Activated naive CD4-positive, alpha-beta T cell treated with Interleukin-2 at 50 U/mL for 16 hours (primary cell): ENCODE measurements at regions not wholly inside any gene's neighbourhood (a gene's known extent, or its start where the extent isn't known, plus 50 kb on each side); places are given as distances from the start of the nearest gene placed in this dataset.

Experiments used
- DNase-seq: peaks from one replicate; pipeline ENCODE4 v3.0.0-alpha.2; 2020

DNA sequence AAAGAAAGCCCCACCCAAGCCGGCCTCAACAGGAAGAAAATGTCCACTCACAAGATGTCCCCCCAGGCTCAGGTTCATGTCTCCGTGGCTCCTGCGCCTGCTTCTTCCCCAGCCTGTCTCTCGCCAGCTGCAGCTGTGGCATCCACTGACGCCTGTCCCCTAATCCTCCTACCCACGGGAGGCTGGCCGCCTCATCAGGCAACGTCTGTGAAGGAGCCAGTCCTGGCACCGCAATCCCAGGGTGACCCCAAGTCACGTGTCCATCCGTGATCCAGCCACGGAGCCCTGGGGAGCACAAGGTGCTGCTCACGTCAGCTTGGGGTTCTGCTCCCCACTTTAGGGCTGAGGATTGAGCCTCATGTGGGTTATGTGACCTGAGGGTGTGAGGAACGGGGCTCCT lies 640.3 kb downstream of the CDH26 start:
- DNase-seq = no peak

DNA sequence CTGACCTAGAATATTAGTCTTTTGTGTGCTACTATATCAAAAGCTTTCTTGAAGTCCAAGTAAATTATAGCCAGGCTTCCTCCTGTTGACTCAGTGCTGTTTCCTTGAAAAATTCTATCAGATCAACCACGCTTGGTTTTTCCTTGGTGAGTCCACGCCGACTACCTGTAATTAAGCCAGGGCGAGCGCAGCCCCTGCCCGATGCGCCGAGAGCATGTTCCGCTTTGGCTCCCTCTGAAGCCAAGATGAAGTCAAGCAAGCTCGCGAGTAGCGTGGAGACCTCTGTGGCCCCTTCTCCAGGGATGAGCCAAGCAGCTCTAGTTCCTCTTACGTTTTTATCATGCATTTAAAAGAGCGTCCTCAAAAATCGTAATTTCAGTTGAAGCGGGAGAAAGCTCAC lies 641.2 kb downstream of the CDH26 start:
- DNase-seq = no peak

DNA sequence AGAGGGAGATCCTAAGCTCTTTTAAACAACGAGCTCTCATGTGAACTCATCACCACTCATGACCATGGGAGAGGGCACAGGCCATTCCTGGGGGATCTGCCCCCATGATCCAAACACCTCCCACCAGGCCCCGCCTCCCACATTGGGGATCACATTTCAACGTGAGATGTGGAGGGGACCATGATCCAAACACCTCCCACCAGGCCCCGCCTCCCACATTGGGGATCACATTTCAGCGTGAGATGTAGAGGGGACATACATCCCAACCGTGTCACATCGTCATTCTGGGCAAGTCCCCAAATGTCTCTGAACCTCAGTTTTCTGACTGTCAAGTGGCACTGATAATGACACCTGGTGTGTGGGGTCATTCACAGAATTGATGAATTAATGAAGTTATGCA lies 641.8 kb downstream of the CDH26 start:
- DNase-seq = no peak

DNA sequence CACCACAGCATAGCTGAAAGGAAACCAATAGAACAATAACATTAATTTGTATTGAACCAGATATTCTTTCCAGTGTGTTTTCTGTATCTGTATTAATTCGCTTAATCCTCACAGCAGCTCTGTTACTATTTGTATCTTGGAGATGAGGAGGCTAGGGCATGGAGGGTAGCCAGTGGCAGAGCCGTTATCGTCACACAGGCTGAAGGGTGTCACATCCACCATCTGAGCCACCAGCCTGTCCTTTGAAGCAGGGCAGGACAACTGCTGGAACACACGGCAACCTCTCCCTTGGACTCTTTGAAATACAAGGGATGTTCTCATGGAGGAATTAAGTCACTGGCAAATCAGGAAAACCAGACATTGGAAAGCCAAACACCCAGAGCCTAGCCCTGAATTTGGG lies 628.0 kb upstream of the CDH4 start:
- DNase-seq = no peak

DNA sequence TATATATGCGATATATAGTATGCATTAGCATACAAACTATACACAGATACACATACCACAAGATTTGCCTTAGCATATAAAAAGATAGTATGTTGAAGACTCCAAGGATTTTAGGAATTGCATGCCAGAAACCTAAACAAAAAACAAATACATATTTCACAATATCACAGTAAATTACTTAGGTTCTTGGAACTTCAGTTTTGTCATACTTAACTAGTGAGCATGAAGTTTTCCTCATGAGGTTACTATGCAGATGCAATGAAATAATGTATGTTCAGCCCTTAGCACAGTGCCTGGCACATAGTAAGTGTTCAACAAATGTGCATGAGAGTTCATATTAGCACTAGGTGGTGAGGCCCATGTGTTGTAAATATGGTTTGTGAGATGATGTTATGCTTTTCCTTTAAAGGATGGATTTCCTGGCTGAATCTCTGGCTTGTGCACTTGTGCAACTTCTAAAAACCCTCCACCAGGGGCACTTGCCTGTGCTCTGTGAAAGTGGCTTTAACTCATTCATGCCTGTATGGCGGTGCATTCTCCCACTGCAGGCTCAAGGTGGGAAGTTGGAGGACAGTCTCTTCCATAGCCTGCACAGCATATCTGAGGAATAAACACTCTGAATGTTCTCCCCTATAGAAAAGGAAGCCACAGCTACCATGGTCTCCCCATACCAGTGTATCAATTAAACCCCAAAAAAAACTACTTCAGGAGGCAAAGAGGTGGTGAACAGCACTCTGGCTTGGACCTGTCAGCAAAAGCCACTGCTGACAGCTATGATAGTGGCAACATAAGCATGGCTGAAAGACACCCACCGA lies 624.1 kb upstream of the CDH4 start:
- DNase-seq = no peak

DNA sequence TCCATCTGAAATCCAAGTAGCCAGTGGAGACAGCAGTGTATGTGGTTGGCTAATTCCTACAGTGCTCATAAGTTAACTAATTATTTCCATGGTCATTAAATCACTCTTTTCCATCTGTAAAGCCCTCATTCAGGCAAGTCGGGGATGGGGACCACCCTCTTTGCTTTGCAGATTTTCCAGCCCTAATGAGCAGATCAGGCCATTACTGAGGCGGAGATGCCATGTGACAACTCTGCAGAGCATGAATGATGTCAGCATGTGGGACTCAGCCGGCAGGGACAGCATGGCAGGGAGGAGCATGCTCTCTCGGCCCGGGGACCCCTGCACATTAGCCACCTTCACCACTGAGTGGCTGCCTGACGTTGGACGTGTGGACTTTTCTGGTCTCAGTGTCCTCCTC lies 623.3 kb upstream of the CDH4 start:
- DNase-seq = no peak

DNA sequence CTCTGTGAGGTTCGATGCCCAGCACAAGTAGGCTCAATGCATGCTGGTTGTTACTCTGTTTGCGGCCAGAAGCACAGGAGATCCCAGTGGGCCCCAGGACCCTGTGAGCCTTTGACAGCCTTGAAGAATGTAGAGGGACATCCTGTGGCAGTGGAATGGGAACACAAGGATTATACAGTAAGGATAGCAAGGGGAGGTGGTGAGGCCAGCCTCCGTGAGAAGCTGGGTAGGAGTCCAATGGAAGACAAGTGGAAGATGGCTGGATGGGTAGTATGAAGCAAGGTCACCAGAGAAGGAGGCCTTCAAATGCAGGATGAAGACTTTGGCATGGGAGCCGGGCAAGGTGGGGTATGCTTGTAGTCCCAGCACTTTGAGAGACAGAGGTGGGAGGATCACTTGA lies 622.9 kb upstream of the CDH4 start:
- no peak for DNase-seq

DNA sequence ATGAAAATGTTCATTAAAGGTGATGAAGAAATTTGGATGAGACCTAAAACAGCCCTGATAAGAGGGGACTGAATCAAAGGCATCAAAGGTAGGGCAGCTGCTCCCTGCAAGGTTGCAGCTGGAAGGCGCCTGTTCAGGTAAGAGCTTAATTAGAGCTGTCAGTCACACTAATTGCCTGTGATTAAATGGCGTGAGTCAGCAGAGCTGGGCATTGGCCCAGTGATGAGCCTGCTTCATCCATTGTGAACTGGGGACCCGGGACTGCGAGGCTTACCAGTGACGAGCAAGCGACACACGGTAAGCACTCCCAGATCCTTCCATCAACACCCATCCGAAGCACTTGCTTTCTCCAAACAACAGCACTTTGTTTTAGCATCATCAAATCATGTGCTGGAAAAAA lies 621.5 kb upstream of the CDH4 start:
- DNase-seq = no peak

DNA sequence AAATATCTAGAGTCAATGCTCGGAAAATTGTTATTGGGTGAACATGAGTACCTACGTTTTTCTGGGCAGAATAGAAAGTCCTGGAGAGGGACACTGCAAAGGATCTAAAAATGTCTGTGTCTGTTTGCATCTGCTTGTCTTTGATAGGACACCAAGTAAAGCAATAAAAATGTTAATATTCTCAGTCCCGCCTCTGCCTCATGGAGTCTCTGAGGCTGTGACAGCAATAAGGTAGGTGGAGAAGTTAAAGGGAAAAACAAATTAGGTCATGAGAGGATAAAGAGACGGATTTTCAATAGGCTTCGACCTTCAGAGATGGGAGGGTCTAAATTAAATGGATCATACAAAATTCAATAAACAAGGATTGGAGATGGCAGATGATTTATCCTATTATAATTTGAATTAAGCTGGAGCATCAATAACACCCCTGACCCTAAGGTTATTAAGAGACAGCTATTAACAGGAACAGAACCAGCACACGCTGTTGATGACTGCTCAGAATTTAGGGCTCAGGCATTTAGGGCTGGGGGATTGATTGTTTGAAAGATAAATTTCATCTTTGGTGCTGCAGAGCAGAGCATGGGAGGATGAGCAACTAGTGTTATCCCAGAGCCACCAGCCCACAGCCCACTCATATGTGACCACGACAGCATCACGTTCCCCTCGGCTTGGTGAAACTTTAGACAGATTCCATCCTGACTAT lies 620.3 kb upstream of the CDH4 start:
- DNase-seq = no peak

DNA sequence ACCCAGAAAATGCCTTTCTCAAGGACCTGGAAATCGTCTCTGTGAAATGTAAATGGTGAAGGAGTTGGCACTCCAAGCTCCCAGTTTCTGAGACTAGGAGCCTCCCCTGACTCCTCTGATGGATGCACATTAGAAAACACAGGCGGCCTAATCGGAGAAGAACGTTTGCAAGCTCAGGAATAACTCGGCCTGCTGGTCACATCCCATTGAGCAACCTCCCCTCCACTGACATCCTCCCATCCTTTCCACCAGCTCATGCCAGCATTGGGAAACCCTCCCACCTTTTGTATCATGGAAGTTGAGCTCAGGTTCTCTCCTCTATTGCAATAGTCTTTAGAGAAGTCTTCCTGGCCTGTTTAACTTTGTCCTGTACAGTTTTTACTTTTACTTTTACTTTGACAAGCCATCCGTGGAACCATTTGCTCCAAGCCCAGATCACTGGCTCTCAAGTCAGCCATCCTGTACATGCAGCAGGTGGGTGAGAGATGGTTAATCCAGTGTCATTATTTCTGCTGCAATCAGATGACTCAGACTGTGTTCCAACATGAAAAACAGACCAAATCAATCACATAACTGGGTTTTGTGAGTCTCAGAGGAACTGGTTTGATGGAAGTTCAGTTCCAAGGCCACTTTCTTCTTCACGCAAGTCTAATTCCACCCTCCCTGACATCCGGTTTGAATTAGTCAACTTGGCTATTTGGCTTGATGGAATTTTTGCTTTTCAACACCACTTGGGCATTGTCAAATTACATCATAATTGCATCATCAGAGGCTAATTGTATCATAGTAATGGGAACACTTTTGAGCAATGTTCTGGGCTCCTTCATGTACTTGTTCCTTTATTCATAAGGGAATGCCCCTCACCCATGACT lies 619.4 kb upstream of the CDH4 start:
- DNase-seq = no peak

DNA sequence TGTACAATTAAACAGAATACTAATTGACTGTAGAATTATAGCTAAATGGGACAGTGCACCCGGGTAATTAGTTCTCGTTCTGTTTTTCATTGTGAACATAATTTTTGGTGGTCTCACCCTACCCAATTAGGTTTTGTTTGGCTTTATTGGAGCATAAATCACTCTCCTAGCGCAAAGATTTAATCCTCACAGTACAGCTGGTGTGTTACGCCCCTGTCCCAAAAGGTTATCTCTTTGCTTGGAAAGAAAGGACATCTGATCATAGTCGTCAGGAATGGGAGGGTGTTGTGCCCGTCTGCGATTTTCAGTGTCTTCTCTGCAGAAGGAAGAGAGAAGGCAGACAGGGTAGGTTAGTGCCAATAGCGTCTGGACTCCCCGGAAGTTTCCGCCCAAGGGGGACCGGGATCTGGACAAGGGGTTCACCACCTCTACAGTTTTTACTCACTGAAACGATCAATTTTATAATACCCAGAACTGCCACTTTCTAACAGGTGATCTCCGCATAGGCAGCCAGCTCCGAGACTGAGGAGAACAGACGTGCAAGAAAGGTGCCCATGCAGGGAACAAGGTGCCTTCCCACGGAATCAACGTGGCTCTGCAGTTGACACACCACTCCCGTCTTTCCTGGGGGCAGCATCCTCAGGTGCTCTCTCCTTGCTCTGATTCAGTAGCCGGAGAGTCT lies 617.4 kb upstream of the CDH4 start:
- no peak for DNase-seq

DNA sequence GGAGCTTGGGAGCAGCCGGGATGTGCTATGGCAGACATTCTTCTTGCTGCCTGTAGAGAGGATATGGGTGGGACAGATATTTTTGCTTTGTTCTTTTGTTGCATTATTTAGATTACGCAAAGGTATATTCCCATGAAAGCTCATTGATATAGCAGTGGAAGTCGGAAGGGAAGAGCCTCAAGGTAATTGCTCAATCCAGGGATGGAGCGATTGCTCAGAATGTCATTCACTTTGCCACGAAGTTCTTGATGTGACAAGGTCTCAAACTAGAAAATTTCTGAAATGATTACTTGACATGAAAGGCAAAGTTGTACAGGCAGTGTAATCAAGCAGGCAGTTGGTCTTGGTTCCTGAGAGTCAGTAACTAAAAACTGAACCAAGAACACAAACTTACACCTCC lies 615.6 kb upstream of the CDH4 start:
- DNase-seq = no peak

DNA sequence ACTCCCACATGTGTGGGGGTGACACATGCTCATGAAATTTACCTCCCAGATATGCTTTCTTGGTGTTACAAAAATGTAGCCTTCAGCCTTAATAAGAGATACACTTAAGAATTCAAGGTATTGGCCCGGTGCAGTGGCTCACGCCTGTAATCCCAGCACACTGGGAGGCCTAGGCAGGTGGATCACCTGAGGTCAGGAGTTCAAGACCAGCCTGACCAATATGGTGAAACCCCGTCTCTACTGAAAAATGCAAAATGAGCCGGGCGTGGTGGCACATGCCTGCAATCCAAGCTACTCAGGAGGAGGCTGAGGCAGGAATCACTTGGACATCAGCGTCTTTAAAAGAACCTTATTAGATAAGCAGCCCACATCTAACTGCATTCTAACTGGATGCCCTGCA lies 614.3 kb upstream of the CDH4 start:
- no peak for DNase-seq

DNA sequence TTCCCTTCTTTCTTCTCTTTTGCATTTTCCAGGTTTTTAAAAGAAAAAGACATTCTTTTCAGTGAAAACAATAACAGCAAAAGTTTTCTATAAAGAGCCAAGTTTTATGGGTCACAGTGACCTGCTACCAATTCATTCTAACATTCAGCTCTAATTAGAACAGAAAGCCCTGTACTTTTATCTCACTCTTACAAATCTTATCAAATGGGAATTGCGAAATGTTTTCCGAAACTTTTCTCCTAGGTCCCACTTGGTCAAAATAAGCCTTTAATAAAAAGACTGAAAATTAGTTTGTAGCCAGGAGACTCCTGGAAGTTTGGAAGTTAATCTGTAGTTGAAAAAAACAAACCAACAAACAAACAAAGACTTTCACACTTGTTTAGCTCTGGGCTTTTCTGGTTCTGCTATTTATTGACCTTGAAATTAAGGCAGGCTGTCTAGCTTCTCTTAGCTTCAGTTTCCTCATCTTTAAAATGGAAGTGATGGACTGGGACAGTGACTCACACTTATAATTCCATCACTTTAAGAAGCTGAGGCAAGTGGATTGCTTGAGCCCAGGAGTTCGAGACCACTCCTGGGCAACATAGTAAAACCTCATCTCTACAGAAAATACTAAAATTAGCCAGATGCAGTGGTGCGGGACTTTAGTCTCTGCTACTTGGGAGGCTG lies 613.5 kb upstream of the CDH4 start:
- DNase-seq = no peak

DNA sequence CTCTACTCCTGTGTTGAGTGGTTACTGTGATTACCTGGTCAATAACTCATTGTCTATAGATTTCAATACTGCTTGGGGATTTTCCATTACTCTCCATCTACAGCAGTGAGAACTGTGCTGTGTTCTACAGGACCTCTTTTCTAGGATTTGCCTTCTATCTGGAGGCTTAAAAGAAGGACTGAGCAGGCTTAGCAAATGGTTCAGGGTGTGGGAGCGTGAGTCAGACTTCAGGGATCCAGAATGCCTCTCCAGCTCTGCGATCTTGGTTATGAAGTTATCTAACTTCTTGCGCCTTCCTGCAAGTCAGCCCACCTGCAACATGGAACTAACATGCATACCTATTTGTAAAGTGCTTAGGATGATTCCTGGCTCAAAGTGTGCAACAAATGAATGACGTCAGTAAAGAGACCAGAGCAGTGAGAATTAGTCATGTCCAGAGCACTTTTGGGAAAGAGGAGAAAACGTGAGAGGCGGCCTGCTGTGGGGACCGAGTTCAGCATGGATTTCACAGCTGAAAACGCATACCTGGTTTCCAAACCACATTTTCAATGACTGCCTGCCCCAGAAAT lies 610.1 kb upstream of the CDH4 start:
- no peak for DNase-seq

DNA sequence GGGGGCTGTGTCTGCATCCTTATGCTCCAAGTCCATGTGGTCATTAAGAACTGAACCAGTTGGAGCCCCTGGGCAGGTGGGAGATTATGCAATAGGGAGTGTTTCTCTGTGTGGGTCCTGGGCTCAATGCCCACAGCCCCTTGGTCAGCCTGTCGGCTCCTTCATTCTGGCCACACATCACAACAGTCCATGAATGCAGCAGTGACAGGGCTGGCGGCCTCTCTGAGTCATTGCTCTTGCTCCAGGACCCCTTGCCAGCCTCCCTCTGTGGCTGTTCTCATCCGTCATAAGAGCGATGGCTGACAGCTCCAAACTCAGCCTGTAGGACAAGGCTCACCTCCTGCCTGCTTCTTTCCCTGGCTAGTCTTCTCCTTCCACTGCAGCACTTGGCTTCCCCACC lies 609.5 kb upstream of the CDH4 start:
- DNase-seq = no peak

DNA sequence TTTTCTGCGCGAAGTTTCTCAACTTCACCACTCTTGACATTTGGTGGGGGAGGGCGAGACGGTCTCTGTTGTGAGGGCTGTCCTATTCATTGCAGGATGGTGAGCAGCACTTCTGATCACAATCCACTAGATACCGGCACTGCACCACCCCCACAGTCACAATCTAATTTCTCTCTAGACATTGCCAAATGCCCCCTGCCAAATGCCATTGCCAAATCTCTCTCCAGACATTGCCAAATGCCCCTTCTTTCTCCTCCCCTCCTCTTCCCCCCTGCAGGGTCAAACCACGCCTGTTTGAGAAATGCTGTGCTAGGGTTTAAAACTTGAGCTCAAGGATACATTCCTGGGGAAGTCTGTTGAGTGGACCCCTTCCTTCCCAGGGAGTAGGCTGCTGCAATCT lies 603.5 kb upstream of the CDH4 start:
- DNase-seq = no peak

DNA sequence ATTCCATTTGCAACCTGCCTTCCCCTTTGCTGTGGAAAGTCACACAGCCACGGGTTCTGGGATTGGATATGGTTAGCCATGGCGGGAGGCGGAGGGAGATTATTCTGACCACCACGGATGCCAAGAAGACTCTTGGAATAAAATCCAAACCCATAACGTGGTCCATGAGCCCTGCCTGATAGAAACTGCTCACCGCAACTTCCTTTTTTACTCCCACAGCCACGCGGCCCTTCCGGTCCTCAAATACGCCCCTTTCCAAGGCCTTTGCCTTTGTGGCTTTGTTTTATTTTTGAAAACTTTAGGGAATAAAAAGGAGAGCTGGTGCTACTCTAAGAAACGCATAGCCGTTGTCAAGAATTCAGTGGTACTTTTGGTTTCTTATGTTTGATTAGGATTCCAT lies 602.5 kb upstream of the CDH4 start:
- no peak for DNase-seq

DNA sequence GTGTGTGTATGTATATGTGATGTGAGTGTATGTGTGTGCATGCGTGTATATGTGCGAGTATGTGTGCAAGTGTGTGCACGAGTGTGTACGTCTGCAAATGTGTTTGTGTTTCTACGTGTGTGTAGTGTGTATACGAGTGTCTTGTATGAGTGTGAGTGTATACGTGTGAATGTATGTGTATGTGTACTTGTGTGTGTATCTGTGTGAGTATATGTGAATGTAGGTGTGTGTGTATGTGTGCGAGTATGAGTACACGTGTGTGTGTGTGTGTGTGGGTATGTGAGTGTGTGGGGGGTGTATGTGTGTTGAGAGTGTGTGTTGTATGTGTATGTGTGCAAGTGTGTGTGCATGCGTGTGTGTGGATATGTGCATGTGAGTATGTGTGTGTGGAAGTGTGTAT lies 602.0 kb upstream of the CDH4 start:
- no peak for DNase-seq

DNA sequence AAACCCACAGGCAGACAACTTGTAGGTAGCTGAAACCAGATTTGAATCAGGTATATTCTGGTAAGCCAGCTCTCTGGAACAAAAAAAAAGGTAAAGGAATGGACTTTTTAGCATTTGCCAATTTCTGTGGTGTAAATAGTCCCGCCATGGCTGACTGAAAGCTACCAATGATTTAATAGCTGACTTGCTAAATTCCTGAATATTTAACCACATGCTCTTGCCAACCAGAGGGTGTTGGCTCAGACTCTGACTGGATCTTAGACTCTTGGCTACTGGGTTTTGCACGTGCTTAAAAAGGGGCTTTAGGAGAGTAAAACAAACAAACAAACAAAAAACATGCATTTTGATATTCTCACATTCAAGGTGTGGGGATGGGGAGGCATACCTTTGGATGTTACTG lies 600.0 kb upstream of the CDH4 start:
- no peak for DNase-seq

DNA sequence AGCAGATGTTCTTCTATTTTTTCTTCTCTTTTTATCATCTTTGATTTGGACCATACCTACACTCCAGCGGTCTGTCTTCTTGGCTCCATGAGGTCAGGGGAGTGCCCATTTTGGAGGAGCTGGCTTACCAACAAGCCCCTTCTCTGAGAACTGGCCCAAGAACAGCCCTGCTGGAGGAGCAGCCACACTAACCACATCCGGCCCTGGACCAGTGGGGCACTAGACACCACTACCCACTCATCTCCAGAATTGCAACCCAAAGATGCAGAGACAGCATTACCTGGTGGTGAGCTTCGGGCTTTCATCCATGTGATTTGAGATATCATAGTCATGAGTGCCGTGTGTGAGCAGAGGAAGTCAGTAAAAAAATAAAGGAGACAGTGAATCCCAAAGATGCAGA lies 599.4 kb upstream of the CDH4 start:
- DNase-seq = no peak

DNA sequence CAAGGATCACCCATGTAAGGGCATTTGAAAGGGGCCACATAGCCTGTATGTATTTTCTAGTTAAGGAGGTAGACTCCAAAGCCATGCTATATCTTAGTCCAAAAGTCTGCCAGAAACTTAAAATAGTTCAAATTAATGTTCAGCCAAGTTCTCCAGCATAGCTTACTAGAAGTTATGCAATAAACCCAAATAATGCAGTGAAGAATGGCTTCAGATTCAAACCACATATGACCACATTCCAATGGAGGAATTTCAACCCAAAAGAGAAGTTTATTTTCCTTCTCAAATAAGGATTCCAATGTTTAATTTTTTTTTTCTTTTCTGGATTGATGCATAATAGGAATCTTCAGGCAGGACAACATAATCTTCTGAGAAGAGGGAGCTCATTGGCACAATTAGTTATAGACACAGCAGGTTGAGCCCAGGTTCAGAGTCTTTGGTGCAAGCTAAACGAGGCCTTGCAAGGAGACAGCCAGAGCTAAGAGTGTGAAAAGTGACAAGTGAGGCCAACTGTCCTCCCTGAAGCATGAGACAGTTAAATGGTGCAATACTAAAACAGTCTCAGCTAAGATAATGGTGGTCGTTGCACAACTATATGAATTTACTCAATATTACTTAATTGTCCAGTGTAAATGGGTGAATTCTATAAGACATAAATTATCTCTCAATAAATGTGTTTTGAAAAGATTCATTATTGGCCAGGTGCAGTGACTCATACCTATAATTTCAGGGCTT lies 598.8 kb upstream of the CDH4 start:
- no peak for DNase-seq
